ENCODE measurements at regions not wholly inside any gene's neighbourhood (a gene's known extent, or its start where the extent isn't known, plus 50 kb on each side); places are given as distances from the start of the nearest gene placed in this dataset.

DNA sequence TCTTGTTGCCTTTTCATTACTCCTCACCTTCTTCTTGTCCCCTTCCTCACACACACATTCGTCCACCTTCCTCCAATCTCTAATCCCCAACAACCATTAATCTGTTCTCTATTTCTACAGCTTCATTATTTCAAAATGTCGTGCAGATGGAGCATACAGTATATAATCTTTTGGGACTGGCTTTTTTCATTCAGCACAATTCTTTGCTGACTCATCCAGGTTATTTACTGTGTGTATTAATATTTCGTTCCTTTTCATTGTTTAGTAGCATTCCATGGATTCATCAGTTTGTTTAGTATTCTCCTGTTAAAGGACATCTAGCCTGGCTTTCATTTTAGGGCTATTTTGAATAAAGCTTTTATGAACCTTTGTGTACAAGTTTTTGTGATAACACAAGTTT lies 159.3 kb downstream of the PTPN20 start:
- DNase-seq, result no peak
- Mint-ChIP-seq H3K9me3 (no peaks in the 10 kb centered on the region), H3K36me3 (ENCODE audit: low read depth) (no peaks in the 10 kb centered on the region), H3K4me1 (ENCODE audit: low read depth) (no peaks in the 10 kb centered on the region), H3K4me3 (no peak overlapping the region), H3K27me3 (ENCODE audit: insufficient read depth) (peaks cover 38% of the 10 kb centered on the region), H3K27ac (no peak overlapping the region)
- TF ChIP-seq, protein P1, sequence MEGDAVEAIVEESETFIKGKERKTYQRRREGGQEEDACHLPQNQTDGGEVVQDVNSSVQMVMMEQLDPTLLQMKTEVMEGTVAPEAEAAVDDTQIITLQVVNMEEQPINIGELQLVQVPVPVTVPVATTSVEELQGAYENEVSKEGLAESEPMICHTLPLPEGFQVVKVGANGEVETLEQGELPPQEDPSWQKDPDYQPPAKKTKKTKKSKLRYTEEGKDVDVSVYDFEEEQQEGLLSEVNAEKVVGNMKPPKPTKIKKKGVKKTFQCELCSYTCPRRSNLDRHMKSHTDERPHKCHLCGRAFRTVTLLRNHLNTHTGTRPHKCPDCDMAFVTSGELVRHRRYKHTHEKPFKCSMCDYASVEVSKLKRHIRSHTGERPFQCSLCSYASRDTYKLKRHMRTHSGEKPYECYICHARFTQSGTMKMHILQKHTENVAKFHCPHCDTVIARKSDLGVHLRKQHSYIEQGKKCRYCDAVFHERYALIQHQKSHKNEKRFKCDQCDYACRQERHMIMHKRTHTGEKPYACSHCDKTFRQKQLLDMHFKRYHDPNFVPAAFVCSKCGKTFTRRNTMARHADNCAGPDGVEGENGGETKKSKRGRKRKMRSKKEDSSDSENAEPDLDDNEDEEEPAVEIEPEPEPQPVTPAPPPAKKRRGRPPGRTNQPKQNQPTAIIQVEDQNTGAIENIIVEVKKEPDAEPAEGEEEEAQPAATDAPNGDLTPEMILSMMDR (IDR thresholded peaks at IDR 0.05), result no peak

DNA sequence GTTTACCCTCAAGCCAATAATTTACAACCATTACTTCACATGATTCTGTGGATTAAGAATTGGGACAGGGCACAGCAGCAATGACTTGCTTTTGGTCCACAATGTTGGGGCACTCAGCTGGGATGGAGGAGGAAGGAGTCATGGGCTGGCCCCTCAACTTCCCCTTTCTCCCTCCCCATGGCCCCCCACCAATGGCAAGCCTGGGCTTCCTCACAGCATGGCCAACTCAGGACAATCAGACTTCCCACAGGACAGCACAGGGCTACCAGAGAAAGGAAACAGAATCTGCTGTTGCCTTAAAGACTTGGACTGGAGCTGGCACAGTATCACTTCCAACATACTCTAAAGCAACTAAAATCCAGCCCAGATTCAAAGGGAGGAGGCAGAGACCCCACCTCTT lies 160.7 kb downstream of the PTPN20 start:
- Mint-ChIP-seq H3K36me3 (ENCODE audit: low read depth) (no peaks in the 10 kb centered on the region), H3K27me3 (ENCODE audit: insufficient read depth) (peaks cover 32% of the 10 kb centered on the region), H3K9me3 (no peaks in the 10 kb centered on the region), H3K27ac (no peak overlapping the region), H3K4me1 (ENCODE audit: low read depth) (peaks cover 3% of the 10 kb centered on the region), H3K4me3 (no peak overlapping the region)
- no peak for DNase-seq
- TF ChIP-seq, protein P1 (IDR thresholded peaks at IDR 0.05), result no peak

DNA sequence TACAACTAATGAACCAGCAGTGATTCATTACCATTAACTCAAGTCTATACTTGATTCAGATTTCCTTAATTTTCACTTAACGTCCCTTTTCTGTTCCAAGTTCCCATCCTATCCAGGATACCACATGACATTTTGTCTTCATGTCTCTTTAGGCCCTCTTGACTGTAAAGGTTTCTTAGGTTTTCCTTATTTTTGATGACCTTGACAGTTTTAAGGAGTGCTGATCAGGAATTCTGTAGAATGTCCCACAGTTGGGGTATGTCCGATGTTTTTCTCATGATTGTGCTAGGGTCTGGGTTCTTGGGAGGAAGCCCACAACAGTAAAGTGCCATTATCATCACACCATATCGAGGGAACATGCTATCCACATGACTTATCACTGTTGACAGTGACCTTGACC lies 162.7 kb downstream of the PTPN20 start:
- Mint-ChIP-seq H3K27ac (no peak overlapping the region), H3K9me3 (no peaks in the 10 kb centered on the region; the same call in 1 of the 2 replicates), H3K27me3 (ENCODE audit: insufficient read depth) (peaks cover 30% of the 10 kb centered on the region), H3K4me3 (no peak overlapping the region), H3K36me3 (ENCODE audit: low read depth) (no peaks in the 10 kb centered on the region), H3K4me1 (ENCODE audit: low read depth) (peaks cover 14% of the 10 kb centered on the region)
- DNase-seq, result no peak
- TF ChIP-seq, protein P1 (IDR thresholded peaks at IDR 0.05), result no peak

DNA sequence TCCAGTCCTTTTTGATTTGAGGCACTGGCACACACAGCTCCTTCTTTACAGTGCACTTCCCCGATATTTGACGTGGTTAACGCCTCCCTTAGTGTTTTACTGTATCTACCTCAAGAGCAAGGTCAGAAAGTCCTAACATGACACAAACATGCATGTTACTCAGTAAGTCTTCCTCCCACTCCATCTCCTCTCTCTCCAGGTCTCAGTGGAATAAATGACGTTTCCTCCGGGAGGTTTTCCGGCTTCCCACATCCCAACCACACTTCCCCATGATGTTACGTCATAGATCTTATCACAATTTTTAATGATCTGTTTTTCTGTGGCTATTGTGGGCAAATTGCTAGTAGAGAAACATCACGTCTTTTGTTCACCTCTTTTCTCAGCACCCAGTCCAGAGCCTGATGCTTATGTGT lies 165.7 kb downstream of the PTPN20 start:
- Mint-ChIP-seq H3K36me3 (ENCODE audit: low read depth) (no peaks in the 10 kb centered on the region), H3K4me3 (no peak overlapping the region), H3K27me3 (ENCODE audit: insufficient read depth) (peaks cover 24% of the 10 kb centered on the region), H3K9me3 (no peaks in the 10 kb centered on the region; the same call in 1 of the 2 replicates), H3K27ac (no peak overlapping the region), H3K4me1 (ENCODE audit: low read depth) (peaks cover 19% of the 10 kb centered on the region)
- TF ChIP-seq, protein P1 (IDR thresholded peaks at IDR 0.05), result no peak
- DNase-seq, result peak; percentile 23

DNA sequence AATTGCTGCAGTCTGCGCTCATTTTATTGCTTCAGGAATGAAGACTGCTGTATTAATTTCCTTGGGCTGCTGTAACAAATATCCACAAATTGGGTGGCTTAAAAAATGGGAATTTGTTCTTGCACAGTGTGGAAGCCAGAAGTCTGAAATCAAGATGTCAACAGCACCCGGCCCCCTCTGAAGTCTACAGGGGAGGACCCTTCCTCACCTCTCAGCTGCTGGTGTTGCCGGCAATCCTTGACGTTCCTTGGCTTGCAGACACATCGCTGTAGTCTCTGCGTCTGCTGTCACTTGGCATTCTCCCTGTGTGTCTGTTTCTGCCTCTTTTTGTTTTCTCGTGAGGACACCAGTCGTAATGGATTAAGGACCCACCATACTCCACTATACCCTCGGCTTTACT lies 166.2 kb downstream of the PTPN20 start:
- Mint-ChIP-seq H3K4me3 (no peak overlapping the region), H3K27ac (no peak overlapping the region), H3K4me1 (ENCODE audit: low read depth) (peaks cover 19% of the 10 kb centered on the region), H3K9me3 (no peaks in the 10 kb centered on the region; the same call in 1 of the 2 replicates), H3K27me3 (ENCODE audit: insufficient read depth) (peaks cover 22% of the 10 kb centered on the region), H3K36me3 (ENCODE audit: low read depth) (no peaks in the 10 kb centered on the region)
- DNase-seq, result no peak
- TF ChIP-seq, protein P1 (IDR thresholded peaks at IDR 0.05), result no peak

DNA sequence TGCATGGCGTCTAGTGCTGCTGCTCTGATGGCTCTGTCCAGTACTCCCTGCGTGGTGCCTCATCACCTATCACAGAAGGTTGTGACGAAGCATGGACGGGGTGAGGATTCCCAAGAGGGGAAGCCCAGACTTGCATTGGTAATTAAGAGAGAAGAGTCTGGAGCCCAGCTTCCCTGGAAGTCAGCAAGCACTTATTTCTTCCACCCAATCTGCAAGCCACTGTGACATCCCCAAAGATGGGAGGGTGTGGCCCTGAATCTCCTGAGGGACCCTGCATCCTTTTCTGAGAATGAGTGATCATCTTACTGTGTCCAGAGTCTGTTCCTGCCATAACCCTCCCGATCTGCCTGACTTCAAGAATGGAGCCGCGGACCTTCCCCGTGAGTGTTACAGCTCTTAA lies 166.7 kb downstream of the PTPN20 start:
- Mint-ChIP-seq H3K4me3 (no peak overlapping the region), H3K27me3 (ENCODE audit: insufficient read depth) (peaks cover 18% of the 10 kb centered on the region), H3K9me3 (no peaks in the 10 kb centered on the region; the same call in 1 of the 2 replicates), H3K36me3 (ENCODE audit: low read depth) (no peaks in the 10 kb centered on the region), H3K4me1 (ENCODE audit: low read depth) (peaks cover 19% of the 10 kb centered on the region), H3K27ac (no peak overlapping the region)
- TF ChIP-seq, protein P1 (IDR thresholded peaks at IDR 0.05), result no peak
- DNase-seq, result no peak
